OCI-LY3 (cell line): ENCODE measurements at regions not wholly inside any gene's neighbourhood (a gene's known extent, or its start where the extent isn't known, plus 50 kb on each side); places are given as distances from the start of the nearest gene placed in this dataset.

Source experiments
- EZH2phosphoT487 ChIP-seq: fragments of 200-600 bp; shearing (Covaris generic); IDR thresholded peaks from 2 replicates; pipeline ENCODE4 v1.6.1; 2018; ENCODE audit warnings: antibody characterized with exemption, mixed run types, low read depth
- TF ChIP-seq, protein P1 (sequence below): fragments of 200-600, 300-600 bp; sonication (generic); IDR thresholded peaks from 2 replicates; pipeline ENCODE4 v1.5.1; 2014; ENCODE audit warnings: antibody characterized with exemption, low read length, low read depth

DNA sequence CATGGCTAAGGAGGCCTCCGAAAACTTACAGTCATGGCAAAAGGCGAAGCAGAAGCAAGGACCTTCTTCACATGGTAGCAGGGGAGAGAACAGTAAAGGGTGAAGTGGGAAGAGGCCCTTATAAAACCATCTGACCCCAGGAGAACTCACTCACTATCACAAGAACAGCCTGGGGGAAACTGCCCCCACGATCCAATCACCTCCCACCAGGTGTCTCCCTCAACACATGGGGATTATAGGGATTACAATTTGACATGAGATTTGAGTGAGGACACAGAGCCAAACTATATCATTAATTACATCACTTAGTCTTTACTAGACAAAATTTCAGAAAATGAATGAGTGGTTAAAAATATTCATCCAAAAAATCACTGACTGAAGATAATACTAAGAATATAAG, 453.6 kb downstream of the COL12A1 start:
- TF ChIP-seq, protein P1, sequence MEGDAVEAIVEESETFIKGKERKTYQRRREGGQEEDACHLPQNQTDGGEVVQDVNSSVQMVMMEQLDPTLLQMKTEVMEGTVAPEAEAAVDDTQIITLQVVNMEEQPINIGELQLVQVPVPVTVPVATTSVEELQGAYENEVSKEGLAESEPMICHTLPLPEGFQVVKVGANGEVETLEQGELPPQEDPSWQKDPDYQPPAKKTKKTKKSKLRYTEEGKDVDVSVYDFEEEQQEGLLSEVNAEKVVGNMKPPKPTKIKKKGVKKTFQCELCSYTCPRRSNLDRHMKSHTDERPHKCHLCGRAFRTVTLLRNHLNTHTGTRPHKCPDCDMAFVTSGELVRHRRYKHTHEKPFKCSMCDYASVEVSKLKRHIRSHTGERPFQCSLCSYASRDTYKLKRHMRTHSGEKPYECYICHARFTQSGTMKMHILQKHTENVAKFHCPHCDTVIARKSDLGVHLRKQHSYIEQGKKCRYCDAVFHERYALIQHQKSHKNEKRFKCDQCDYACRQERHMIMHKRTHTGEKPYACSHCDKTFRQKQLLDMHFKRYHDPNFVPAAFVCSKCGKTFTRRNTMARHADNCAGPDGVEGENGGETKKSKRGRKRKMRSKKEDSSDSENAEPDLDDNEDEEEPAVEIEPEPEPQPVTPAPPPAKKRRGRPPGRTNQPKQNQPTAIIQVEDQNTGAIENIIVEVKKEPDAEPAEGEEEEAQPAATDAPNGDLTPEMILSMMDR, result peak; percentile 23; the same call in 1 of the 2 replicates
- TF ChIP-seq EZH2phosphoT487, result no peak
